Stimulated activated naive CD8-positive, alpha-beta T cell treated with anti-CD3 and anti-CD28 coated beads, Interleukin-15, Interleukin-2, amounts not matched to agents 100 U/mL and 50 U/mL, for 24 hours (primary cell): ENCODE measurements at regions not wholly inside any gene's neighbourhood (a gene's known extent, or its start where the extent isn't known, plus 50 kb on each side); places are given as distances from the start of the nearest gene placed in this dataset.
A peak's percentile ranks its signal among the peaks of the same experiment; 100 is the strongest.

Experiments used
- ATAC-seq: fragments of 150-1000 bp; cut with Tn5 transposase; one replicate; pipeline ENCODE4 v1.10.0; 2021
- DNase-seq: peaks from one replicate; pipeline ENCODE4 v3.0.0; 2021

DNA sequence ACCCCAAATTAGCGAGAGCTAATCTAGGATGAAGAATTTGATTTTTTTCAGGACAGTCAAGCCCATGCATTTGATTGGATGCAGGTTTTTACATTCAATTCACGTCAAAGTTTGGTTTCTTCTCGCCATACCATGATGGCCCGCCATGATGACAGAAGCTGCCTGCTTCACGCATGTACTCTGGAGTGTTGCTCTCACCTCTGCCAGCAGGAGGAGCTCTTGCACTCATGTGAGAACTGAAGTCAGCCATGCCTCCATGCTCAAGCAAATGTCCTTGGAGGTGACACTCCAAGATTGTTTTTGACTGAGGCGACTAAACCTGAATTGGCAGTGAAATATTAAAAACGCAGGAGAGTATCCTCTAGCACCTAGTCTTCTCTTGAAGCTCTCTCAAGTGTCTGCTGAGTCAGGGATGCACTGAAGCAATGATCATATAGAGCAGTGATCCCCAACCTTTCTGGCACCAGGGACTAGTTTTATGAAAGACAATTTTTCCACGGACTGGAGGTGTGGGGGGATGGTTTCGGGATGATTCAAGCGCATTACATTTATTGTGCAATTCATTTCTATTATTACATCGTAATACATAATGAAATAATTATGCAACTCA is 120.9 kb downstream of the SAMMSON start:
- DNase-seq, result peak; percentile 71
- no peak for ATAC-seq

DNA sequence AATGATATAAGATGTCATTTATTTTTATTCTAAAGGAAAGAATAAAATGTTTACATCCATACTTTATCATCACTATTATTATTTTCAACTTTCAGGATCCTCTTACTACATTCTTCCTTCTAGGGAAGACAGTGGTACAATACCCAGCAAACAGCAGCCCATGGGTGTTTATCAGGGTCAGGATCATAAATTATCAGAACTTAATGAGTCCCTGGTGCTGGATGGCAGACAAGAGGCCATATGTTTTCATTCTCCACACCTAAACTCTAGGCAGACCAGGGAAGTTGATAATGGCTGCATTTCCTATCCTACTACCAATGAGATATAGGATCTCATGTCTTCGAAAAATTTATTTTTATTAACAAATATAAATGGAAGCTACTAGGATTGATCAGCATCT is 127.7 kb downstream of the SAMMSON start:
- ATAC-seq (no peak), DNase-seq (no peak)

DNA sequence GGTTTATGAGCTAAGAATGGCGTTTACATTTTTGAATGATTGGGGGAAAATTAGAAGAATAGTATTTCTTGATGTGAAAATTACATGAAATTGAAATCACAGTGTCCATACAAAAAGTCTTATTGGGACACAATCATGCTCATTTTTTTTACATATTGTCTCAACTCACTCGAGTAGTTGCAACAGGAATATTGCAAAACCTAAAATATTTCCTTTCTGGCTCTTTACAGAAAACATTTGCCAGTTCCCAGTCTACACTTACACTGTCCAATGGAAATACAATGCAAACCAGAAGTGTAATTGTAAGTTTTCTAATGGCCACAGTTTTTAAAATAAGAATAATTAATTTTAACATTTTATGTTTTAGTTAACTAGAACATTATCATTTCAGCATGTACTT is 137.8 kb downstream of the SAMMSON start:
- no peak for ATAC-seq
- no peak for DNase-seq

DNA sequence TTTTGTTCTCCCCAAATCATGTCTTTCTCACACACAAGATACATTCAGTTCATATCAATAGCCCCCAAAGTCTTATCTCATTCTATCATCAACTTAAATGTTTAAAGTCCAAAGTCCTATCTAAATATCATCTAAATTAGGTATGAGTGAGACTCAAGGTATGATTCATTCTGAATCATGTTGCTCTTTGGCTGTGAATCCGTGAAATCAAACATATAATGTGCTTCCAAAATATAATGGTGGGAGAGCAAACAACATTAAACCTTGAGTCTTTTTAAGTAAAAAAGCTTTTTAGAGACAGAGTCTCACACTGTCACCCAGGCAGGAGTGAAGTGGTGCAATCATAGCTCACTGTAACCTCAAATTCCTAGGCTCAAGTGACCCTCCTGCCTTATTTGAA is 139.1 kb downstream of the SAMMSON start:
- ATAC-seq, result no peak
- no peak for DNase-seq
